ENCODE measurements at regions not wholly inside any gene's neighbourhood (a gene's known extent, or its start where the extent isn't known, plus 50 kb on each side); places are given as distances from the start of the nearest gene placed in this dataset.

DNA sequence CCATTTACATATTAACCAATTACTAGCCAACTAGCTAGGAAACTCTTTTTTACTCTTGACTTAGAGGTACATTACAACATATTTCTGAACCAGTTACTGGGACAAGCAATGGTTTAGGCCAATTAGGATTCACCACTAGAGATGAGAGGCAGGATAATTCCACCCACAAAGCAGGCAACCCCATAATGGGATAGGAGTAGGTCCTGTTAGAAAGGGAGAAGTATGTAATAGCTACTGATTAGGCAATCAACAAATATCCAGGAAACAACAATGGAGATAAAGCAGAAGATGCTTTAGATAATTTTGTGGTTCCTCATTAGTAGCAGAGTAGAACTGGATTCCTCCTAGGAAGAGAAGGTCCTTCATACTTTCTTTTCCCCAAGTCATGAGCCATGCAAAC, 173.8 kb upstream of the GLRA2 start:
- intact Hi-C loops (cut with DNase I; ENCODE audit: low total_unique reads), result no loop called here
- no peak overlapping the region for H3K27ac ChIP-seq
- no peak overlapping the region for H3K4me3 ChIP-seq
- no peaks in the 10 kb centered on the region for H3K36me3 ChIP-seq
- DNase-seq (ENCODE audit: low spot score in 2 of 2), result no peak
- no peaks in the 10 kb centered on the region for H3K9me3 ChIP-seq
- TF ChIP-seq, protein P1, sequence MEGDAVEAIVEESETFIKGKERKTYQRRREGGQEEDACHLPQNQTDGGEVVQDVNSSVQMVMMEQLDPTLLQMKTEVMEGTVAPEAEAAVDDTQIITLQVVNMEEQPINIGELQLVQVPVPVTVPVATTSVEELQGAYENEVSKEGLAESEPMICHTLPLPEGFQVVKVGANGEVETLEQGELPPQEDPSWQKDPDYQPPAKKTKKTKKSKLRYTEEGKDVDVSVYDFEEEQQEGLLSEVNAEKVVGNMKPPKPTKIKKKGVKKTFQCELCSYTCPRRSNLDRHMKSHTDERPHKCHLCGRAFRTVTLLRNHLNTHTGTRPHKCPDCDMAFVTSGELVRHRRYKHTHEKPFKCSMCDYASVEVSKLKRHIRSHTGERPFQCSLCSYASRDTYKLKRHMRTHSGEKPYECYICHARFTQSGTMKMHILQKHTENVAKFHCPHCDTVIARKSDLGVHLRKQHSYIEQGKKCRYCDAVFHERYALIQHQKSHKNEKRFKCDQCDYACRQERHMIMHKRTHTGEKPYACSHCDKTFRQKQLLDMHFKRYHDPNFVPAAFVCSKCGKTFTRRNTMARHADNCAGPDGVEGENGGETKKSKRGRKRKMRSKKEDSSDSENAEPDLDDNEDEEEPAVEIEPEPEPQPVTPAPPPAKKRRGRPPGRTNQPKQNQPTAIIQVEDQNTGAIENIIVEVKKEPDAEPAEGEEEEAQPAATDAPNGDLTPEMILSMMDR (IDR thresholded peaks at IDR 0.05), result no peak
- TF ChIP-seq POLR2AphosphoS5 (IDR thresholded peaks at IDR 0.05) (no peak), POLR2A (IDR thresholded peaks at IDR 0.05) (no peak)
- peaks cover 0 to 4% of the 10 kb centered on the region in 2 donors for H3K27me3 ChIP-seq
- no peaks in the 10 kb centered on the region for H3K4me1 ChIP-seq

DNA sequence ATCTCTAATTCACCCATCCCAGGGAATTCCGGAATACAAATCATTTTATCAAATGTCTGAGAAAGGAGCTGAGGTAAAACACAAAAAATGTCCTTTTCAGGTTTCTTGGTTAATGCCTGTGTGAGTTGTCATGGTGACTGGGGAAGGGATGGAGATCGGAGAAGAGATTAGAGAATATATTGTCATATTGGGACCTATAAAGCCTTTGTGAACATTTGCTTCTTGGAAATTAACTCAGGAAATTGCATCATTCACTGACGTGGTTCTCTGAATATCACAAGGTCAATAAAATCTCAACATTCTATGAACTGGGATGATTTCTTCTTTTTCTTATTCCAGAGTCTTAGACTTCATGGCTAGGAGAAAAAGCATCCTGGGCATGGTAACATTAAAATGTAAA, 174.8 kb upstream of the GLRA2 start:
- no peak overlapping the region for H3K27ac ChIP-seq
- intact Hi-C loops (cut with DNase I; ENCODE audit: low total_unique reads), result no loop called here
- TF ChIP-seq POLR2AphosphoS5 (IDR thresholded peaks at IDR 0.05) (no peak), POLR2A (IDR thresholded peaks at IDR 0.05) (no peak)
- TF ChIP-seq, protein P1 (IDR thresholded peaks at IDR 0.05), result no peak
- peaks cover 0 to 4% of the 10 kb centered on the region in 2 donors for H3K27me3 ChIP-seq
- H3K36me3 ChIP-seq, result no peaks in the 10 kb centered on the region
- H3K4me3 ChIP-seq, result no peak overlapping the region
- H3K4me1 ChIP-seq, result no peaks in the 10 kb centered on the region
- no peak for DNase-seq (ENCODE audit: low spot score in 2 of 2)
- peaks cover 0 to 6% of the 10 kb centered on the region in 2 donors for H3K9me3 ChIP-seq

DNA sequence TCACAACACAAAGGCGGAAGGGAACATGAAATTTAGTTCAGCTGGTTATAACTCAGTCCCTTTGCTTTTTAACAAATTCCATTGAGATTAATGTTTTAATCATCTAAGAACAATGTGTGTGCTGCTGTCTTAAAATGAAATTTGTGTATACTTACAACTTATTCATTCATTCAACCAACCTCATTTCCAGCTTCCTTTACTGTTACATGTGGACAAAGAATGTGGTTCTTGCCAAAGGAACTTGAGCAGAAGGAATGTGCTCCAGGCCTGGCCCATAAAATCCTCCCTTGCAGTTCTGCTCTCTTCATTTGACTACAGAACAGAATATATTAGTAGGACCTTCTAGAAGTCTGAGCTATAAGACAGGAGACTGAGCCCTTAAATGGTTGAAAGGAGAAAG, 176.8 kb upstream of the GLRA2 start:
- Histone ChIP-seq H3K9me3 (peaks cover 0 to 9% of the 10 kb centered on the region in 2 donors), H3K4me3 (no peak overlapping the region), H3K27ac (no peak overlapping the region), H3K4me1 (no peaks in the 10 kb centered on the region), H3K27me3 (no peaks in the 10 kb centered on the region), H3K36me3 (no peaks in the 10 kb centered on the region)
- no peak for DNase-seq (ENCODE audit: low spot score in 2 of 2)
- TF ChIP-seq POLR2AphosphoS5 (IDR thresholded peaks at IDR 0.05) (no peak), POLR2A (IDR thresholded peaks at IDR 0.05) (no peak)
- TF ChIP-seq, protein P1 (IDR thresholded peaks at IDR 0.05), result no peak
- intact Hi-C loops (cut with DNase I; ENCODE audit: low total_unique reads), result no loop called here

DNA sequence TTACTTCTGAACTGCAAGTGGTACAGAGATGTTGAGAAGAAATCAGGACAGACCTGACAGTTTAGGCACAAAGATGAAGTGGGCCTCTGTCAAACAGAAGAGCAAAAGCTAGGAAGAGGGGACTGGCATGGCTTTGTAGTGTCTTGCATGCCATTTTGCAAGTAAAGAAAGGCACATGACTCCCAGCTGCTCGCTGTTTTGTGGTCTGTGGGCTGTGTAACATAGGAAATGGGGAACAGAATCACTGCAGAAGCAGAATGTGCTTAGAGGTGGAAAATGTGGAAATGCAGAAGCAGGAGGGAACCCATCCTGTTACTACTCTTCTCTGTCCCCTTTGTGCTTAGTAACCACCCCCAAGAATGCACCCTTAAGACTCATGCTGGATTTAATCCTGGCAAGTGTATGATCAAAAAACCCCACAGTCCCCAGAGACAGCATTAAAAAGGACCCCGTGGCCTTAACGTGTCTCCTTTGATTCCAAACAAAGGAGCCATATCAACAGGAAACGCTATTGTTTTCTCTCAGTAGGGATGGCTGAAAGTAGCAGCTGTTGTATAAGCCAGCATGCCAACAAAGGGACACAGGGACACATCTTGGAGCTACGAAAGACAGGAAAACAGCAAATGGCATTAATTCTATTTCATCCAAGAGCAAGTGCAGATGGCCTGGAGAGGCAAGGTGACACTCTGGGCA, 177.6 kb upstream of the GLRA2 start:
- Histone ChIP-seq H3K36me3 (no peaks in the 10 kb centered on the region), H3K4me1 (no peaks in the 10 kb centered on the region), H3K4me3 (no peak overlapping the region), H3K27ac (no peak overlapping the region), H3K27me3 (no peaks in the 10 kb centered on the region), H3K9me3 (peaks cover 0 to 9% of the 10 kb centered on the region in 2 donors)
- DNase-seq (ENCODE audit: low spot score in 2 of 2), result no peak
- TF ChIP-seq POLR2A (IDR thresholded peaks at IDR 0.05) (no peak), POLR2AphosphoS5 (IDR thresholded peaks at IDR 0.05) (no peak)
- TF ChIP-seq, protein P1 (IDR thresholded peaks at IDR 0.05), result no peak
- intact Hi-C loops (cut with DNase I; ENCODE audit: low total_unique reads), result no loop called here

DNA sequence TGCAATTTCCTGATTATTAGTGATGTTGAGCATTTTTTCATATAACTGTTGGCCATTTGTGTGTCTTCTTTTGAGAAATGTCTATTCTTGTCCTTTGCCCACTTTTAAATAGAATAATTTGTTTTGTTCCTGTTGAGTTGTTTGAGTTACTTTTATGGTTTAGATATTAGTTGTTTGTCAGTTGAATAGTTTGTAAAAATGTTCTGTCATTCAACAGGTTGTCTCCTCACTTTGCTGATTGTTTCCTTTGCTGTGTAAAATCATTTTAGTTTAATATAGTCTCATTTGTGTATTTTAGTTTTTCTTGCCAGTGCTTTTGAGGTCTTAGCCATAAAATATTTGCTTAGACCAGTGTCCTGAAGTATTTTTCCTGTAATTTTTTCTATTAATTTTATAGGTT, 181.8 kb upstream of the GLRA2 start:
- no peak for DNase-seq (ENCODE audit: low spot score in 2 of 2)
- Histone ChIP-seq H3K36me3 (no peaks in the 10 kb centered on the region), H3K9me3 (peaks cover 0 to 9% of the 10 kb centered on the region in 2 donors), H3K4me1 (no peaks in the 10 kb centered on the region), H3K27ac (no peak overlapping the region), H3K27me3 (no peaks in the 10 kb centered on the region), H3K4me3 (no peak overlapping the region)
- intact Hi-C loops (cut with DNase I; ENCODE audit: low total_unique reads), result no loop called here
- TF ChIP-seq POLR2A (IDR thresholded peaks at IDR 0.05) (no peak), POLR2AphosphoS5 (IDR thresholded peaks at IDR 0.05) (no peak)
- TF ChIP-seq, protein P1 (IDR thresholded peaks at IDR 0.05), result no peak
